DOHH2 (cell line): ENCODE measurements at regions not wholly inside any gene's neighbourhood (a gene's known extent, or its start where the extent isn't known, plus 50 kb on each side); places are given as distances from the start of the nearest gene placed in this dataset.

ENCODE experiments used
- H3F3A ChIP-seq: fragments of 200-600 bp; sonication (generic), shearing (Covaris generic); 2 replicates; pipeline ENCODE4 v1.6.0; 2016; ENCODE audit warnings: antibody characterized with exemption, mild to moderate bottlenecking; ENCODE audit not compliant: control insufficient read depth, insufficient read depth
- H3K27ac ChIP-seq: fragments of 200-600 bp; sonication (generic); 2 replicates; pipeline ENCODE4 v1.5.1; 2014; ENCODE audit warnings: low read depth, mild to moderate bottlenecking, low read length, moderate library complexity
- H3K27me3 ChIP-seq: fragments of 200-600 bp; sonication (generic); 2 replicates; pipeline ENCODE4 v1.6.1; 2014; ENCODE audit warnings: mild to moderate bottlenecking, low read length, mixed read lengths; ENCODE audit not compliant: control insufficient read depth
- H3K36me3 ChIP-seq: fragments of 200-600 bp; sonication (generic); 2 replicates; pipeline ENCODE4 v1.6.1; 2014; ENCODE audit warnings: mild to moderate bottlenecking, low read length, moderate library complexity, mixed read lengths; ENCODE audit not compliant: control insufficient read depth
- H3K4me1 ChIP-seq: fragments of 200-600 bp; sonication (generic); 2 replicates; pipeline ENCODE4 v1.6.1; 2014; ENCODE audit warnings: mild to moderate bottlenecking, low read length, mixed read lengths; ENCODE audit not compliant: control insufficient read depth
- H3K4me2 ChIP-seq: fragments of 200-600 bp; sonication (generic); 2 replicates; pipeline ENCODE4 v1.6.0; 2014; ENCODE audit warnings: mild to moderate bottlenecking, low read length, moderate library complexity
- H3K4me3 ChIP-seq: fragments of 200-600 bp; sonication (generic); 2 replicates; pipeline ENCODE4 v1.5.1; 2014; ENCODE audit warnings: mild to moderate bottlenecking, low read length, mixed read lengths
- H3K79me2 ChIP-seq: fragments of 200-600 bp; sonication (generic); 2 replicates; pipeline ENCODE4 v1.6.1; 2014; ENCODE audit warnings: mild to moderate bottlenecking, low read length, mixed read lengths; ENCODE audit not compliant: control insufficient read depth
- H3K9me2 ChIP-seq: fragments of 200-600 bp; sonication (generic); replicated peaks from 2 replicates; pipeline ENCODE4 v1.6.1; 2014; ENCODE audit warnings: mild to moderate bottlenecking, low read length, mixed read lengths; ENCODE audit not compliant: control insufficient read depth
- H3K9me3 ChIP-seq: fragments of 200-600 bp; sonication (generic); 2 replicates; pipeline ENCODE4 v1.6.1; 2014; ENCODE audit warnings: antibody characterized with exemption, low read length, mixed read lengths; ENCODE audit not compliant: control insufficient read depth, insufficient read depth
- H4K20me1 ChIP-seq: fragments of 200-600 bp; sonication (generic); 2 replicates; pipeline ENCODE4 v1.6.0; 2014; ENCODE audit warnings: low read depth, mild to moderate bottlenecking, antibody characterized with exemption, low read length, moderate library complexity; ENCODE audit not compliant: control insufficient read depth, insufficient read depth
- EZH2phosphoT487 ChIP-seq: fragments of 200-600 bp; sonication (generic); IDR thresholded peaks from 2 replicates; pipeline ENCODE4 v1.6.1; 2017; ENCODE audit warnings: borderline replicate concordance, mild to moderate bottlenecking, antibody characterized with exemption, low read length, moderate library complexity, mixed read lengths
- TF ChIP-seq, protein P1 (sequence below): fragments of 200-600 bp; sonication (generic); IDR thresholded peaks from one replicate; pipeline ENCODE4 v1.5.1; 2014; ENCODE audit warnings: antibody characterized with exemption, mild to moderate bottlenecking, low read depth, low read length; ENCODE audit not compliant: poor library complexity, severe bottlenecking

DNA sequence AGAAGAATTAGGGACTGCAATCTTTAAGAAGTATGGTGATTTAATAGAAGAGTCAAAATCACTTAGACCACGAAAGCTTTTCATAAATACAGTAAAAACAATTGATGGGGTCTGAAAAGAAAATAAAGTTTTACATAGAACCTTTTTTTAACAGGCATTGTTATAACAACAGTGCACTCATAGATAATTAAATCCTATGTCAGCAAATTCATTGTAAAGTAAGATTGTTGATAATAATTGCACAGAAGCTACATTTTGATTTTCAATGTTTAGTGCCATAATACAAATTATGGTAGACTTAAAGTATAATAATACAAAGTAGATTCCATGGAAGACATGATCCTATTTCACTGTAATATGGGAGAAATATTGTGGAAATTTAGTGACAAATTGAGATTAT is 130.7 kb upstream of the FSIP2 start:
- no peaks in the 10 kb centered on the region for H3F3A ChIP-seq
- H4K20me1 ChIP-seq = no peaks in the 10 kb centered on the region
- H3K4me2 ChIP-seq = no peak overlapping the region
- H3K4me1 ChIP-seq = no peaks in the 10 kb centered on the region
- no peak overlapping the region for H3K4me3 ChIP-seq
- H3K36me3 ChIP-seq = no peaks in the 10 kb centered on the region
- no peak overlapping the region for H3K27ac ChIP-seq
- no peaks in the 10 kb centered on the region for H3K79me2 ChIP-seq
- H3K27me3 ChIP-seq = no peaks in the 10 kb centered on the region
- H3K9me3 ChIP-seq = no peaks in the 10 kb centered on the region
- H3K9me2 ChIP-seq = no peaks in the 10 kb centered on the region
- TF ChIP-seq, protein P1, sequence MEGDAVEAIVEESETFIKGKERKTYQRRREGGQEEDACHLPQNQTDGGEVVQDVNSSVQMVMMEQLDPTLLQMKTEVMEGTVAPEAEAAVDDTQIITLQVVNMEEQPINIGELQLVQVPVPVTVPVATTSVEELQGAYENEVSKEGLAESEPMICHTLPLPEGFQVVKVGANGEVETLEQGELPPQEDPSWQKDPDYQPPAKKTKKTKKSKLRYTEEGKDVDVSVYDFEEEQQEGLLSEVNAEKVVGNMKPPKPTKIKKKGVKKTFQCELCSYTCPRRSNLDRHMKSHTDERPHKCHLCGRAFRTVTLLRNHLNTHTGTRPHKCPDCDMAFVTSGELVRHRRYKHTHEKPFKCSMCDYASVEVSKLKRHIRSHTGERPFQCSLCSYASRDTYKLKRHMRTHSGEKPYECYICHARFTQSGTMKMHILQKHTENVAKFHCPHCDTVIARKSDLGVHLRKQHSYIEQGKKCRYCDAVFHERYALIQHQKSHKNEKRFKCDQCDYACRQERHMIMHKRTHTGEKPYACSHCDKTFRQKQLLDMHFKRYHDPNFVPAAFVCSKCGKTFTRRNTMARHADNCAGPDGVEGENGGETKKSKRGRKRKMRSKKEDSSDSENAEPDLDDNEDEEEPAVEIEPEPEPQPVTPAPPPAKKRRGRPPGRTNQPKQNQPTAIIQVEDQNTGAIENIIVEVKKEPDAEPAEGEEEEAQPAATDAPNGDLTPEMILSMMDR = no peak
- no peak for TF ChIP-seq EZH2phosphoT487

DNA sequence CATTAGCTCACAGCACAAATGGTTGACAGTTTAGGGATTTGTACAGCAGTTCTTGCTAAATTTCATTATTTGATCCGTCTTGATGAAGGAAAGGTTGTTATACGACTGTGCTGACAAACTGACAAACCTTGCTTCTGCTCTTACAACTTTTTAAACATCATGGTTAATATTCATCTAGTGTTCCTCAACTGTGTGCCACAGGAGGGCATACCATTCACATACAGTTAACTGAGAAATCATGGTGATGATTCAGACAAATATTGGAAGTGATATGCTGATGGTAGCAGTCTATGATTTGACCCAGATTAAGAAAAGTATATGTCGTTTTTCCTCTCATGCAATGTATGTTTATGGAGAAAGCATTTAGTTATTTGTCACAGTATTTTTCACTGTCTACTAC is 129.8 kb upstream of the FSIP2 start:
- no peaks in the 10 kb centered on the region for H3K9me3 ChIP-seq
- H3K4me1 ChIP-seq = no peaks in the 10 kb centered on the region
- H3K9me2 ChIP-seq = no peaks in the 10 kb centered on the region; the same call in 1 of the 2 replicates
- H3K79me2 ChIP-seq = no peaks in the 10 kb centered on the region
- H3F3A ChIP-seq = no peaks in the 10 kb centered on the region
- no peak overlapping the region for H3K27ac ChIP-seq
- TF ChIP-seq, protein P1 = no peak
- TF ChIP-seq EZH2phosphoT487 = no peak
- no peak overlapping the region for H3K4me3 ChIP-seq
- no peak overlapping the region for H3K4me2 ChIP-seq
- no peaks in the 10 kb centered on the region for H4K20me1 ChIP-seq
- no peaks in the 10 kb centered on the region for H3K27me3 ChIP-seq
- H3K36me3 ChIP-seq = no peaks in the 10 kb centered on the region

DNA sequence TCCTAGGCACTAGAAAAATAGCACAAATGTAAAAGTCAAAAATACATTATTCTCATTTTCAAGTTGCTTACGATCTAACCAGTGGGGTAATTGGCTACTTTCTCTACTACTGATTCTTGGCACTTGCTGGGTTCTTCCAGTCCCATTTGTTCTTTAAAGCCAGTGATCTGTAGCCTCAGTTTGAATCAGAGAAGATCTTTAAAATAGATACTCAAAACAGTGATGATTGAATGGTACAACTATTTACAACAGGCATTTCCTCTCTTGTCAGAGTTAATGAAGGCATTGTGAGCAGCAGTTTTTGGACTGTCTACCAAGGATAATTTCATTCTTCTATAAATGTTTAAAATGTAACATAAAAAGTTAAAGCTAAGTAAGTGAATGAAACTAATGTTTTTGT is 128.3 kb upstream of the FSIP2 start:
- Histone ChIP-seq H3K4me2 (no peak overlapping the region), H3K4me1 (no peaks in the 10 kb centered on the region), H3K9me2 (no peaks in the 10 kb centered on the region; the same call in 1 of the 2 replicates), H3K27me3 (no peaks in the 10 kb centered on the region), H3K36me3 (no peaks in the 10 kb centered on the region), H3K4me3 (no peak overlapping the region), H3K9me3 (no peaks in the 10 kb centered on the region), H3K27ac (no peak overlapping the region), H4K20me1 (no peaks in the 10 kb centered on the region), H3F3A (no peaks in the 10 kb centered on the region), H3K79me2 (no peaks in the 10 kb centered on the region)
- TF ChIP-seq, protein P1 = no peak
- TF ChIP-seq EZH2phosphoT487 = no peak

DNA sequence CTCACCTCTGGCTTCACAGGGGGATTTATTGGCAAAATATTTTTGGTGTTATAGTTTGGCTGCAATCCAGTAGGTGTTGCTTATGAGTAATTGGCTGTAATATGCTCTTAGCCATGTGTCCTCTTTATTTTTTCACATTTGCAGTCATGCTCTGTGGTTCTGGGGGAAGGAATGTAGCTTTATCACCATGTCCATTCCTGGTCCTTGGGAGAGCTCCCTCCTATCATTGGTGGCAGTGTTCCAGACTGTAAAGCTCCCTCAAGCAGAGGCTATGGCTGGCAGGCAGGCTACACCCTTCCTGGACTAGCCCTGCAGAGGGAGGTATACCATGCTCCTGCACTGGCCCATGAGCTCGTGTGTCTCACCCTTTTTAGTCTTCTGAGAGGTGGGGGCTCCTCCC is 120.0 kb upstream of the FSIP2 start:
- no peak overlapping the region for H3K4me3 ChIP-seq
- H3K27ac ChIP-seq = no peak overlapping the region
- no peaks in the 10 kb centered on the region for H3K4me1 ChIP-seq
- H3K9me2 ChIP-seq = no peaks in the 10 kb centered on the region
- H3K79me2 ChIP-seq = no peaks in the 10 kb centered on the region
- no peaks in the 10 kb centered on the region for H3K27me3 ChIP-seq
- no peaks in the 10 kb centered on the region for H4K20me1 ChIP-seq
- no peak overlapping the region for H3K4me2 ChIP-seq
- H3K36me3 ChIP-seq = no peaks in the 10 kb centered on the region
- TF ChIP-seq EZH2phosphoT487 = no peak
- TF ChIP-seq, protein P1 = no peak
- no peaks in the 10 kb centered on the region for H3F3A ChIP-seq
- H3K9me3 ChIP-seq = no peaks in the 10 kb centered on the region
